ENCODE measurements at regions not wholly inside any gene's neighbourhood (a gene's known extent, or its start where the extent isn't known, plus 50 kb on each side); places are given as distances from the start of the nearest gene placed in this dataset.

DNA sequence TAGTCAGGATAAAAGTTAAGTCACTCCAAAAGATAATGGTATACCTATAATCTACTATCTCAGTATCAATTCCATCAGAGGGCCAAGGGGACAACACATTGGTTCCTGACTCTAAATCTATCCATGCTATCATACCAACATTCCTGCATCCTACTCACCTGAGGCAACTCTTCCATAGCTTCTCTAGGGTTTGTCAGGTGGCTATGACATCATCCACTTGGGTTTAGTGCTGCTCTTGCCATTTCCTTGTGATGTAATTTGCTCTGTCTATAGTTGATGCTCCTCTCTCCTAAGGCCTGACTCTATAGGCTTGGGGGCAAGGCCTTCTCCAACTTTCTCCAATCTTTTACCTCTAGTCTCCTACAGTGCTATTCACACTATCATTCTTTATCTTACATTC lies 139.9 kb upstream of the FSHR start:
- TF ChIP-seq TEAD4 (IDR thresholded peaks at IDR 0.05), result no peak
- no peak for TF ChIP-seq FOXM1 (IDR thresholded peaks at IDR 0.05; ENCODE audit: borderline replicate concordance, low read depth)
- TF ChIP-seq REST (IDR thresholded peaks at IDR 0.05; ENCODE audit: low read depth), result no peak
- no peak for TF ChIP-seq CREB1 (IDR thresholded peaks at IDR 0.05; ENCODE audit: low read depth)
